ENCODE measurements at regions not wholly inside any gene's neighbourhood (a gene's known extent, or its start where the extent isn't known, plus 50 kb on each side); places are given as distances from the start of the nearest gene placed in this dataset.

- no peak for DNase-seq
Measured at GRCh38 chr20:51158226-51158625, 135.3 kb upstream of the KCNG1 start.

- DNase-seq = peak; percentile 62 to 66
Measured at GRCh38 chr20:51156041-51156982, 133.4 kb upstream of the KCNG1 start.

GRCh38 chr20:51154708-51155690 is 132.1 kb upstream of the KCNG1 start:
- no peak for DNase-seq

- no peak for DNase-seq
Measured at GRCh38 chr20:51153867-51154707, 131.2 kb upstream of the KCNG1 start.

GRCh38 chr20:51148941-51149340 is 126.0 kb upstream of the KCNG1 start:
- DNase-seq = no peak

- no peak for DNase-seq
Measured at GRCh38 chr20:51144476-51144875, 121.6 kb upstream of the KCNG1 start.

- no peak for DNase-seq
Measured at GRCh38 chr20:51143652-51144051, 120.7 kb upstream of the KCNG1 start.

- no peak for DNase-seq
Measured at GRCh38 chr20:51142448-51142847, 119.5 kb upstream of the KCNG1 start.

GRCh38 chr20:51140671-51141070 is 117.8 kb upstream of the KCNG1 start:
- no peak for DNase-seq

- no peak for DNase-seq
Measured at GRCh38 chr20:51139891-51140290, 117.0 kb upstream of the KCNG1 start.

GRCh38 chr20:51138576-51138975 is 115.7 kb upstream of the KCNG1 start:
- DNase-seq = no peak

- DNase-seq = no peak
Measured at GRCh38 chr20:51137461-51137860, 114.6 kb upstream of the KCNG1 start.

- DNase-seq = no peak
Measured at GRCh38 chr20:51135926-51136715, 113.2 kb upstream of the KCNG1 start.

GRCh38 chr20:51134405-51134804 is 111.5 kb upstream of the KCNG1 start:
- DNase-seq = no peak

- no peak for DNase-seq
Measured at GRCh38 chr20:51132279-51132678, 109.4 kb upstream of the KCNG1 start.

GRCh38 chr20:51131811-51132210 is 108.9 kb upstream of the KCNG1 start:
- no peak for DNase-seq

GRCh38 chr20:51129147-51129776 is 106.4 kb upstream of the KCNG1 start:
- DNase-seq = no peak

GRCh38 chr20:51128198-51128597 is 105.3 kb upstream of the KCNG1 start:
- DNase-seq = no peak

- DNase-seq = no peak
Measured at GRCh38 chr20:51127713-51128112, 104.8 kb upstream of the KCNG1 start.

GRCh38 chr20:51126337-51126736 is 103.4 kb upstream of the KCNG1 start:
- DNase-seq = no peak
